PC-9 (cell line): ENCODE measurements at regions not wholly inside any gene's neighbourhood (a gene's known extent, or its start where the extent isn't known, plus 50 kb on each side); places are given as distances from the start of the nearest gene placed in this dataset.

Experiments used
- BruUV-seq: library from RNA; stranded (reverse); fragments of 400-500 nt; replicated peaks from 2 replicates; lab custom pipeline; 2021; lab: Mats Ljungman, UMichigan
- CTCF ChIA-PET: fragments of 300-600 bp; sonication (Branson Sonifier 250); formaldehyde crosslinking; loops from one replicate; lab custom pipeline; 2022; ENCODE audit warnings: antibody characterized with exemption; lab: Charles Lee
- POLR2A ChIA-PET: fragments of 300-600 bp; sonication (Branson Sonifier 250); formaldehyde crosslinking; loops from one replicate; lab custom pipeline; 2022; ENCODE audit warnings: antibody characterized with exemption; ENCODE audit not compliant: unreplicated experiment; lab: Charles Lee
- DNase-seq, 2 experiments: peaks; one replicate each; pipeline versions ENCODE4 v3.0.0 to v3.0.0-alpha.2; 2015 to 2022; ENCODE audit warnings: mixed read lengths in 1 of 2
- H2AFZ ChIP-seq: fragments of 200-600 bp; sonication (generic); 2 replicates; pipeline ENCODE4 v1.8.1; 2017; ENCODE audit warnings: antibody characterized with exemption
- H3F3A ChIP-seq: fragments of 200-600 bp; sonication (generic); 2 replicates; pipeline ENCODE4 v1.8.1; 2017; ENCODE audit warnings: antibody characterized with exemption, mild to moderate bottlenecking, low read depth; ENCODE audit not compliant: insufficient read depth
- H3K27ac ChIP-seq: fragments of 200-600 bp; sonication (generic); 2 replicates; pipeline ENCODE4 v1.6.1; 2016; ENCODE audit warnings: mixed run types
- H3K27me3 ChIP-seq: fragments of 200-600 bp; sonication (generic); 2 replicates; pipeline ENCODE4 v1.6.1; 2016; ENCODE audit warnings: low read depth, mixed run types; ENCODE audit not compliant: insufficient read depth
- H3K36me3 ChIP-seq: fragments of 200-600 bp; sonication (generic); 2 replicates; pipeline ENCODE4 v1.6.1; 2016; ENCODE audit warnings: low read depth, mixed run types
- H3K4me1 ChIP-seq: fragments of 200-600 bp; sonication (generic); replicated peaks from 2 replicates; pipeline ENCODE4 v1.6.1; 2016; ENCODE audit warnings: mixed run types; ENCODE audit not compliant: insufficient read depth
- H3K4me2 ChIP-seq: fragments of 200-600 bp; sonication (generic); 2 replicates; pipeline ENCODE4 v1.6.1; 2017; ENCODE audit warnings: mixed run types
- H3K4me3 ChIP-seq: fragments of 200-600 bp; sonication (generic); 2 replicates; pipeline ENCODE4 v1.6.1; 2016; ENCODE audit warnings: mixed run types
- H3K79me2 ChIP-seq: fragments of 200-600 bp; sonication (generic); 2 replicates; pipeline ENCODE4 v1.6.1; 2017; ENCODE audit warnings: low read depth, mixed run types
- H3K9me2 ChIP-seq: fragments of 200-600 bp; sonication (generic); 2 replicates; pipeline ENCODE4 v1.8.1; 2017; ENCODE audit warnings: mild to moderate bottlenecking; ENCODE audit not compliant: insufficient read depth
- H3K9me3 ChIP-seq: fragments of 200-600 bp; sonication (generic); 2 replicates; pipeline ENCODE4 v1.8.1; 2016; ENCODE audit warnings: low read depth; ENCODE audit not compliant: insufficient read depth
- H4K20me1 ChIP-seq: fragments of 200-600 bp; sonication (generic); 2 replicates; pipeline ENCODE4 v1.8.1; 2017; ENCODE audit not compliant: insufficient read depth
- CTCF ChIP-seq: fragments of 200-600 bp; sonication (generic); conservative IDR thresholded peaks from 2 replicates; pipeline ENCODE4 v1.6.1; 2017; ENCODE audit warnings: mixed run types, antibody characterized with exemption, mild to moderate bottlenecking, moderate library complexity
- EZH2 ChIP-seq: fragments of 200-600 bp; sonication (generic); IDR thresholded peaks from 2 replicates; pipeline ENCODE4 v1.8.0; 2017; ENCODE audit warnings: antibody characterized with exemption, low read depth
- intact Hi-C: fragments of 100-400 bp; cut with micrococcal nuclease; formaldehyde crosslinking; loops from one replicate; pipeline ENCODE4 v1.10.0; 2022; ENCODE audit not compliant: unreplicated experiment

GRCh38 chr13:62583466-62583865, 1167.8 kb upstream of the PCDH20 start:
- Histone ChIP-seq H3K9me3 (no peaks in the 10 kb centered on the region), H4K20me1 (no peaks in the 10 kb centered on the region), H3K79me2 (no peaks in the 10 kb centered on the region), H3K9me2 (no peaks in the 10 kb centered on the region), H2AFZ (no peak overlapping the region), H3F3A (no peaks in the 10 kb centered on the region), H3K36me3 (no peaks in the 10 kb centered on the region), H3K27ac (no peak overlapping the region), H3K4me3 (no peak overlapping the region), H3K4me2 (no peak overlapping the region), H3K4me1 (no peaks in the 10 kb centered on the region), H3K27me3 (no peaks in the 10 kb centered on the region)
- TF ChIP-seq CTCF: no peak
- no peak for TF ChIP-seq EZH2
- DNase-seq: no peak
- intact Hi-C loops: no loop called here
- CTCF ChIA-PET: no interaction called here
- BruUV-seq: no TSS peak
- POLR2A ChIA-PET: no interaction called here

GRCh38 chr13:62578402-62578801, 1162.8 kb upstream of the PCDH20 start:
- Histone ChIP-seq H3K36me3 (no peaks in the 10 kb centered on the region), H3K4me3 (no peak overlapping the region), H3F3A (no peaks in the 10 kb centered on the region), H4K20me1 (no peaks in the 10 kb centered on the region), H3K4me2 (no peak overlapping the region), H3K4me1 (no peaks in the 10 kb centered on the region), H3K27ac (no peak overlapping the region), H3K27me3 (no peaks in the 10 kb centered on the region), H3K79me2 (no peaks in the 10 kb centered on the region), H3K9me2 (no peaks in the 10 kb centered on the region), H2AFZ (no peak overlapping the region), H3K9me3 (no peaks in the 10 kb centered on the region)
- no TSS peak for BruUV-seq
- TF ChIP-seq EZH2: no peak
- CTCF ChIA-PET: no interaction called here
- intact Hi-C loops: no loop called here
- no peak for DNase-seq
- POLR2A ChIA-PET: no interaction called here

GRCh38 chr13:62564770-62565169, 1149.1 kb upstream of the PCDH20 start:
- Histone ChIP-seq H2AFZ (no peak overlapping the region), H3K36me3 (no peaks in the 10 kb centered on the region), H3K27ac (no peak overlapping the region), H3K9me2 (no peaks in the 10 kb centered on the region), H3K79me2 (no peaks in the 10 kb centered on the region), H3F3A (no peaks in the 10 kb centered on the region), H3K9me3 (no peaks in the 10 kb centered on the region), H4K20me1 (no peaks in the 10 kb centered on the region), H3K4me2 (no peak overlapping the region), H3K27me3 (no peaks in the 10 kb centered on the region), H3K4me1 (no peaks in the 10 kb centered on the region), H3K4me3 (no peak overlapping the region)
- TF ChIP-seq CTCF: no peak
- TF ChIP-seq EZH2: no peak
- POLR2A ChIA-PET: no interaction called here
- DNase-seq: no peak
- CTCF ChIA-PET: no interaction called here
- intact Hi-C loops: no loop called here
- BruUV-seq: no TSS peak

GRCh38 chr13:62563251-62563650, 1147.6 kb upstream of the PCDH20 start:
- no peak for TF ChIP-seq EZH2
- no peak for TF ChIP-seq CTCF
- no peak overlapping the region for H3K27ac ChIP-seq
- POLR2A ChIA-PET: no interaction called here
- no peaks in the 10 kb centered on the region for H3F3A ChIP-seq
- no peaks in the 10 kb centered on the region for H3K9me3 ChIP-seq
- H3K4me3 ChIP-seq: no peak overlapping the region
- CTCF ChIA-PET: no interaction called here
- H3K27me3 ChIP-seq: no peaks in the 10 kb centered on the region
- no peak overlapping the region for H2AFZ ChIP-seq
- H3K36me3 ChIP-seq: no peaks in the 10 kb centered on the region
- no peaks in the 10 kb centered on the region for H3K79me2 ChIP-seq
- H3K4me1 ChIP-seq: no peaks in the 10 kb centered on the region
- no TSS peak for BruUV-seq
- H4K20me1 ChIP-seq: no peaks in the 10 kb centered on the region
- H3K4me2 ChIP-seq: no peak overlapping the region
- no peak for DNase-seq
- intact Hi-C loops: no loop called here
- H3K9me2 ChIP-seq: no peaks in the 10 kb centered on the region
